Epithelial cell of prostate (primary cell): ENCODE measurements at regions not wholly inside any gene's neighbourhood (a gene's known extent, or its start where the extent isn't known, plus 50 kb on each side); places are given as distances from the start of the nearest gene placed in this dataset.
"Not testable (repeated sequence)": the region's sequence is repeated elsewhere in the genome, so short reads cannot be mapped to it uniquely, and the experiment has no call there.

ENCODE experiments used
- DNase-seq: peaks from one replicate; pipeline ENCODE4 v3.0.0-alpha.2; 2011; ENCODE audit warnings: low read depth, low spot score
- H3K27ac ChIP-seq: fragments of 450-650 bp; 2 replicates; pipeline ENCODE4 v1.5.1; 2017; ENCODE audit warnings: mild to moderate bottlenecking

- DNase-seq, H3K27ac ChIP-seq: not testable (repeated sequence)
These were observed 234.5 kb downstream of the BCL2L11 start for GRCh38 chr2:111355022-111355817.

- DNase-seq = not testable (repeated sequence)
These were observed 235.3 kb downstream of the BCL2L11 start for GRCh38 chr2:111355823-111356511.

GRCh38 chr2:111356512-111357031 is 235.9 kb downstream of the BCL2L11 start:
- DNase-seq, H3K27ac ChIP-seq: not testable (repeated sequence)

More at GRCh38 chr2:111355823-111356511, 235.3 kb downstream of the BCL2L11 start:
- not testable (repeated sequence) for H3K27ac ChIP-seq

- H3K27ac ChIP-seq, DNase-seq: not testable (repeated sequence)
These were observed 245.4 kb downstream of the BCL2L11 start for GRCh38 chr2:111365986-111366640.

GRCh38 chr2:111366641-111367029 is 245.9 kb downstream of the BCL2L11 start:
- H3K27ac ChIP-seq, DNase-seq: not testable (repeated sequence)

- not testable (repeated sequence) for DNase-seq, H3K27ac ChIP-seq
These were observed 246.4 kb downstream of the BCL2L11 start for GRCh38 chr2:111367080-111367479.

- DNase-seq, H3K27ac ChIP-seq: not testable (repeated sequence)
These were observed 247.2 kb downstream of the BCL2L11 start for GRCh38 chr2:111367871-111368270.

GRCh38 chr2:111368288-111368687 is 247.6 kb downstream of the BCL2L11 start:
- not testable (repeated sequence) for H3K27ac ChIP-seq, DNase-seq

GRCh38 chr2:111373060-111373459 is 252.3 kb downstream of the BCL2L11 start:
- not testable (repeated sequence) for DNase-seq, H3K27ac ChIP-seq

- H3K27ac ChIP-seq, DNase-seq: not testable (repeated sequence)
These were observed 253.3 kb downstream of the BCL2L11 start for GRCh38 chr2:111373989-111374388.

- DNase-seq, H3K27ac ChIP-seq: not testable (repeated sequence)
These were observed 254.0 kb downstream of the BCL2L11 start for GRCh38 chr2:111374734-111375133.

- not testable (repeated sequence) for DNase-seq, H3K27ac ChIP-seq
These were observed 254.7 kb downstream of the BCL2L11 start for GRCh38 chr2:111375320-111375883.

- DNase-seq, H3K27ac ChIP-seq: not testable (repeated sequence)
These were observed 255.7 kb downstream of the BCL2L11 start for GRCh38 chr2:111376272-111376970.

- H3K27ac ChIP-seq, DNase-seq: not testable (repeated sequence)
These were observed 256.2 kb downstream of the BCL2L11 start for GRCh38 chr2:111376971-111377352.

GRCh38 chr2:111377386-111377959 is 256.8 kb downstream of the BCL2L11 start:
- H3K27ac ChIP-seq, DNase-seq: not testable (repeated sequence)

- H3K27ac ChIP-seq, DNase-seq: not testable (repeated sequence)
These were observed 257.6 kb downstream of the BCL2L11 start for GRCh38 chr2:111378348-111378747.

- not testable (repeated sequence) for DNase-seq
These were observed 260.2 kb downstream of the BCL2L11 start for GRCh38 chr2:111380733-111381439.

GRCh38 chr2:111381530-111382306 is 261.0 kb downstream of the BCL2L11 start:
- DNase-seq = not testable (repeated sequence)

More at GRCh38 chr2:111380733-111381439, 260.2 kb downstream of the BCL2L11 start:
- not testable (repeated sequence) for H3K27ac ChIP-seq

More at GRCh38 chr2:111381530-111382306, 261.0 kb downstream of the BCL2L11 start:
- H3K27ac ChIP-seq = not testable (repeated sequence)
